Suprapubic skin (tissue), 4 donors: ENCODE measurements at regions not wholly inside any gene's neighbourhood (a gene's known extent, or its start where the extent isn't known, plus 50 kb on each side); places are given as distances from the start of the nearest gene placed in this dataset.
"Not testable (repeated sequence)": the region's sequence is repeated elsewhere in the genome, so short reads cannot be mapped to it uniquely, and the experiment has no call there.

Source experiments
- DNase-seq, 2 donors: peaks; one replicate each; pipeline ENCODE4 v3.0.0-alpha.2; 2019; ENCODE audit warnings: low spot score in 2 of 2
- H3K27ac ChIP-seq: fragments of 200-600 bp; sonication (generic); one replicate; pipeline ENCODE4 v1.5.1; 2019
- H3K27me3 ChIP-seq: fragments of 200-600 bp; sonication (generic); one replicate; pipeline ENCODE4 v1.5.1; 2019
- H3K36me3 ChIP-seq: fragments of 200-600 bp; sonication (generic); one replicate; pipeline ENCODE4 v1.5.1; 2019
- H3K4me1 ChIP-seq: fragments of 200-600 bp; sonication (generic); one replicate; pipeline ENCODE4 v1.5.1; 2019
- H3K4me3 ChIP-seq: fragments of 200-600 bp; sonication (generic); one replicate; pipeline ENCODE4 v1.5.1; 2019; ENCODE audit warnings: mild to moderate bottlenecking
- H3K9me3 ChIP-seq: fragments of 200-600 bp; sonication (generic); one replicate; pipeline ENCODE4 v1.5.1; 2019
- CTCF ChIP-seq, 2 donors: fragments of 200-600 bp in 1 of 2; fragments of 450-650 bp in 1 of 2; sonication (generic) in 1 of 2; IDR thresholded peaks; one replicate each; pipeline ENCODE4 v1.5.1; 2016 to 2019; ENCODE audit warnings: antibody characterized with exemption in 2 of 2, mild to moderate bottlenecking in 1 of 2, moderate library complexity in 1 of 2
- EP300 ChIP-seq: sonication (generic); formaldehyde crosslinking; IDR thresholded peaks from one replicate; pipeline ENCODE4 v1.6.1; 2017; ENCODE audit warnings: antibody characterized with exemption
- POLR2A ChIP-seq, 2 donors: fragments of 450-650 bp; IDR thresholded peaks; one replicate each; pipeline ENCODE4 v1.6.1; 2017; ENCODE audit warnings: antibody characterized with exemption in 2 of 2, mild to moderate bottlenecking in 2 of 2, moderate library complexity in 2 of 2
- POLR2AphosphoS5 ChIP-seq, 3 donors: sonication (generic); formaldehyde crosslinking; IDR thresholded peaks; one replicate each; pipeline ENCODE4 v1.6.1; 2017; ENCODE audit warnings: antibody characterized with exemption in 3 of 3
- WGBS: methylation state at CpG from one replicate; pipeline ENCODE4 v1.1.5; 2018; 5-methylcytosine and 5-hydroxymethylcytosine counted together

- TF ChIP-seq POLR2AphosphoS5 (IDR thresholded peaks at IDR 0.05): no peak
- no peak for TF ChIP-seq EP300
- no peak for TF ChIP-seq POLR2A (IDR thresholded peaks at IDR 0.05)
- no peak for TF ChIP-seq CTCF (IDR thresholded peaks at IDR 0.05)
- WGBS: 96% methylated on average over 1 of the region's 1 CpG
- no peak for DNase-seq
- H3K9me3 ChIP-seq: no peaks in the 10 kb centered on the region
- no peak overlapping the region for H3K4me3 ChIP-seq
- H3K27me3 ChIP-seq: no peaks in the 10 kb centered on the region
- H3K27ac ChIP-seq: no peak overlapping the region
- no peaks in the 10 kb centered on the region for H3K36me3 ChIP-seq
- H3K4me1 ChIP-seq: peaks cover 10% of the 10 kb centered on the region
Measured at GRCh38 chr12:75943730-75944096, 87.9 kb downstream of the PHLDA1 start.

GRCh38 chr12:75941661-75942060, 89.9 kb downstream of the PHLDA1 start:
- not testable (repeated sequence) for H3K9me3 ChIP-seq, H3K36me3 ChIP-seq, H3K4me3 ChIP-seq, H3K4me1 ChIP-seq, H3K27me3 ChIP-seq, H3K27ac ChIP-seq, DNase-seq
- no CpG with 5 or more reads among the region's 31 CpGs for WGBS

GRCh38 chr12:75939016-75939642, 92.4 kb downstream of the PHLDA1 start:
- H3K9me3 ChIP-seq: no peaks in the 10 kb centered on the region
- 85% methylated on average over 5 of the region's 5 CpGs for WGBS
- TF ChIP-seq EP300 (no peak), POLR2A (IDR thresholded peaks at IDR 0.05) (no peak), CTCF (IDR thresholded peaks at IDR 0.05) (no peak), POLR2AphosphoS5 (IDR thresholded peaks at IDR 0.05) (no peak)
- H3K27me3 ChIP-seq: no peaks in the 10 kb centered on the region
- H3K27ac ChIP-seq: no peak overlapping the region
- H3K4me1 ChIP-seq: peaks cover 3% of the 10 kb centered on the region
- no peak for DNase-seq
- no peaks in the 10 kb centered on the region for H3K36me3 ChIP-seq
- no peak overlapping the region for H3K4me3 ChIP-seq

- Histone ChIP-seq H3K9me3 (no peaks in the 10 kb centered on the region), H3K4me1 (no peaks in the 10 kb centered on the region), H3K4me3 (no peak overlapping the region), H3K36me3 (no peaks in the 10 kb centered on the region), H3K27ac (no peak overlapping the region), H3K27me3 (no peaks in the 10 kb centered on the region)
- TF ChIP-seq POLR2A (IDR thresholded peaks at IDR 0.05): no peak
- no peak for TF ChIP-seq EP300
- TF ChIP-seq CTCF (IDR thresholded peaks at IDR 0.05): no peak
- TF ChIP-seq POLR2AphosphoS5 (IDR thresholded peaks at IDR 0.05): no peak
- DNase-seq: no peak
- WGBS: 81% methylated on average over 2 of the region's 2 CpGs
Measured at GRCh38 chr12:75938189-75938588, 93.4 kb downstream of the PHLDA1 start.

- 79% methylated on average over 1 of the region's 1 CpG for WGBS
Measured at GRCh38 chr12:75937486-75937885, 94.1 kb downstream of the PHLDA1 start.

More at GRCh38 chr12:75937486-75937885, 94.1 kb downstream of the PHLDA1 start:
- no peak overlapping the region for H3K27ac ChIP-seq
- DNase-seq: no peak
- H3K4me3 ChIP-seq: no peak overlapping the region
- no peaks in the 10 kb centered on the region for H3K9me3 ChIP-seq
- H3K4me1 ChIP-seq: no peaks in the 10 kb centered on the region
- no peaks in the 10 kb centered on the region for H3K36me3 ChIP-seq
- TF ChIP-seq POLR2AphosphoS5 (IDR thresholded peaks at IDR 0.05) (no peak), POLR2A (IDR thresholded peaks at IDR 0.05) (no peak), CTCF (IDR thresholded peaks at IDR 0.05) (no peak), EP300 (no peak)
- H3K27me3 ChIP-seq: no peaks in the 10 kb centered on the region
